OCI-LY3 (cell line): ENCODE measurements at regions not wholly inside any gene's neighbourhood (a gene's known extent, or its start where the extent isn't known, plus 50 kb on each side); places are given as distances from the start of the nearest gene placed in this dataset.
"Not testable (repeated sequence)": the region's sequence is repeated elsewhere in the genome, so short reads cannot be mapped to it uniquely, and the experiment has no call there.

ENCODE experiments used
- H2AFZ ChIP-seq: fragments of 200-600, 300-600 bp; shearing (Covaris generic); 2 replicates; pipeline ENCODE4 v1.6.0; 2014; ENCODE audit warnings: antibody characterized with exemption, low read depth, low read length
- H3K27ac ChIP-seq: fragments of 200-600, 300-600 bp; sonication (generic); 2 replicates; pipeline ENCODE4 v1.5.1; 2014; ENCODE audit warnings: mild to moderate bottlenecking, low read length, moderate library complexity, mixed read lengths
- H3K27me3 ChIP-seq: fragments of 200-600, 300-600 bp; sonication (generic); 2 replicates; pipeline ENCODE4 v1.6.1; 2014; ENCODE audit warnings: low read depth, low read length, mixed read lengths
- H3K36me3 ChIP-seq: fragments of 200-600, 300-600 bp; sonication (generic); replicated peaks from 2 replicates; pipeline ENCODE3; 2014; ENCODE audit warnings: low read depth, low read length, mixed read lengths
- H3K4me1 ChIP-seq: fragments of 300-600, 200-600 bp; sonication (generic); 2 replicates; pipeline ENCODE4 v1.6.1; 2014; ENCODE audit warnings: low read length, mixed read lengths
- H3K4me2 ChIP-seq: fragments of 200-600, 300-600 bp; sonication (generic); 2 replicates; pipeline ENCODE4 v1.6.1; 2014; ENCODE audit warnings: low read length, mixed read lengths
- H3K4me3 ChIP-seq: fragments of 300-600, 200-600 bp; sonication (generic); 2 replicates; pipeline ENCODE4 v1.5.1; 2014; ENCODE audit warnings: antibody characterized with exemption, mild to moderate bottlenecking, low read length, moderate library complexity
- H3K79me2 ChIP-seq: fragments of 300-600, 200-600 bp; shearing (Covaris generic); 2 replicates; pipeline ENCODE4 v1.6.1; 2014; ENCODE audit warnings: mild to moderate bottlenecking, low read length, mixed read lengths
- H3K9ac ChIP-seq: fragments of 300-600, 200-600 bp; shearing (Covaris generic); 2 replicates; pipeline ENCODE4 v1.6.0; 2014; ENCODE audit warnings: mild to moderate bottlenecking, low read length, moderate library complexity
- H3K9me3 ChIP-seq: fragments of 200-600, 300-600 bp; shearing (Covaris generic); 2 replicates; pipeline ENCODE4 v1.6.1; 2014; ENCODE audit warnings: low read length, mixed read lengths; ENCODE audit not compliant: insufficient read depth
- H4K20me1 ChIP-seq: fragments of 200-600, 300-600 bp; sonication (generic); 2 replicates; pipeline ENCODE4 v1.6.1; 2016; ENCODE audit warnings: low read length, mixed read lengths; ENCODE audit not compliant: insufficient read depth
- EZH2phosphoT487 ChIP-seq: fragments of 200-600 bp; shearing (Covaris generic); IDR thresholded peaks from 2 replicates; pipeline ENCODE4 v1.6.1; 2018; ENCODE audit warnings: antibody characterized with exemption, mixed run types, low read depth
- TF ChIP-seq, protein P1 (sequence below): fragments of 200-600, 300-600 bp; sonication (generic); IDR thresholded peaks from 2 replicates; pipeline ENCODE4 v1.5.1; 2014; ENCODE audit warnings: antibody characterized with exemption, low read length, low read depth

DNA sequence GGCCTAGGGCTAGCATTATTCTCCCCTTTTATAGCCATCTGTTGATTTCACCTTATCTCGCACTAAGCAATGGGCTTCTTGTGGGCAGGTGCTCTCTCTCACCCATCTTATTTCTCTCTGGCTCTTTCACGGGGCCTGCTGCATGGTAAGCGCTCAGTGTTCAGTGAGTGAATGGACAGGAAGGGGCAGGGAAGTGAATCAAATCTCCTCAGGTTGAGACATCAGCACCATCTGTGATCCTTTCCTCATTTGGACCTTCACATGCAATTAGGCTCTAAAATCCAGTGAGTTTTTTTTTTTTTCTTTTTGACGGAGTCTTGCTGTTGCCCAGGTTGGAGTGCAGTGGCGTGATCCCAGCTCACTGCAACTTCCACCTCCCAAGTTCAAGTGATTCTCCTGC is 76.5 kb upstream of the EZR start:
- Histone ChIP-seq H3K27me3 (no peaks in the 10 kb centered on the region), H3K36me3 (no peaks in the 10 kb centered on the region), H3K9me3 (no peaks in the 10 kb centered on the region), H4K20me1 (no peaks in the 10 kb centered on the region), H3K27ac (no peak overlapping the region), H3K4me2 (no peak overlapping the region), H3K4me3 (no peak overlapping the region), H3K4me1 (no peaks in the 10 kb centered on the region), H2AFZ (no peak overlapping the region), H3K79me2 (no peaks in the 10 kb centered on the region), H3K9ac (no peak overlapping the region)
- TF ChIP-seq, protein P1, sequence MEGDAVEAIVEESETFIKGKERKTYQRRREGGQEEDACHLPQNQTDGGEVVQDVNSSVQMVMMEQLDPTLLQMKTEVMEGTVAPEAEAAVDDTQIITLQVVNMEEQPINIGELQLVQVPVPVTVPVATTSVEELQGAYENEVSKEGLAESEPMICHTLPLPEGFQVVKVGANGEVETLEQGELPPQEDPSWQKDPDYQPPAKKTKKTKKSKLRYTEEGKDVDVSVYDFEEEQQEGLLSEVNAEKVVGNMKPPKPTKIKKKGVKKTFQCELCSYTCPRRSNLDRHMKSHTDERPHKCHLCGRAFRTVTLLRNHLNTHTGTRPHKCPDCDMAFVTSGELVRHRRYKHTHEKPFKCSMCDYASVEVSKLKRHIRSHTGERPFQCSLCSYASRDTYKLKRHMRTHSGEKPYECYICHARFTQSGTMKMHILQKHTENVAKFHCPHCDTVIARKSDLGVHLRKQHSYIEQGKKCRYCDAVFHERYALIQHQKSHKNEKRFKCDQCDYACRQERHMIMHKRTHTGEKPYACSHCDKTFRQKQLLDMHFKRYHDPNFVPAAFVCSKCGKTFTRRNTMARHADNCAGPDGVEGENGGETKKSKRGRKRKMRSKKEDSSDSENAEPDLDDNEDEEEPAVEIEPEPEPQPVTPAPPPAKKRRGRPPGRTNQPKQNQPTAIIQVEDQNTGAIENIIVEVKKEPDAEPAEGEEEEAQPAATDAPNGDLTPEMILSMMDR, result no peak
- TF ChIP-seq EZH2phosphoT487, result no peak

DNA sequence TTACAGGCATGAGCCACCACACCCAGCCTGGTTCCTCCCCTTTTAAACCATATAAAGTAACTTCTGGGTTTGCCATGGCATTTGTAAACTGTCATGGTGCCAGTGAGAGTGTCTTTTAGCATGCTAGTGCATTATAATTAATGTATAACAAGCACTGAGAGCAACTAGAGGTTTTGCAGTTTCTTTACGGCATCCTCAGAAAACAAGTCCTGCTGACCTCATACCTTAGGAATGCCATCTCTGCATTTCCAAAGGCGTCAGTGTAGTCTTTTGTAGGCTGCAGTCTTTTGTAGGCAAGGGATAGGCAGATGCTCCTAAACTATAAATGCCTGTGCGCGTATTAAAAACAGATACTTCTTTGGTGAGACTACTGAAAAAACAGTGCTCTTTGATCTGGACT is 75.0 kb upstream of the EZR start:
- no peaks in the 10 kb centered on the region for H3K79me2 ChIP-seq
- no peak overlapping the region for H2AFZ ChIP-seq
- no peak overlapping the region for H3K4me2 ChIP-seq

DNA sequence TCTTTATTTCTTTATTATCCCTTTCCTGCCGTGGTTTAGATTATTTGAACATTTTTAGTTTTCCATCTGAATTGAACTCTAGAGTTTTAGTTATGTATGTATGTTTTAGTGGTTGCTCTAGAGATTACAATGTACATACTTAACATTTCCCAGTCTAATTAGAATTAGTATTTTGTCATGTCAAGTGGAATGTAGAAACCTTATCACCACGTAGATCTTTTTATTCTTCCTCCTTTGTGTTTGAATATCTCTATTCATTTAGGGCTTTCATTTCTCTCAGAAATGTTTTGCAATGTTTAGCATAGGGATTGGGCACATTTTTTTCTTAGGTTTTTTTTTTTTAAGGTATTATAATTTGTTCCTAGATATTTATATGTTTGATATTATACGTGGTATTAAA is 73.1 kb upstream of the EZR start:
- Histone ChIP-seq H3K4me1 (no peaks in the 10 kb centered on the region), H3K79me2 (no peaks in the 10 kb centered on the region), H2AFZ (no peak overlapping the region), H3K36me3 (no peaks in the 10 kb centered on the region), H3K27me3 (no peaks in the 10 kb centered on the region), H3K4me3 (no peak overlapping the region), H4K20me1 (no peaks in the 10 kb centered on the region), H3K27ac (no peak overlapping the region), H3K9me3 (no peaks in the 10 kb centered on the region), H3K4me2 (no peak overlapping the region), H3K9ac (no peak overlapping the region)
- no peak for TF ChIP-seq EZH2phosphoT487
- TF ChIP-seq, protein P1, result no peak

More for the DNA sequence above, 75.0 kb upstream of the EZR start:
- Histone ChIP-seq H3K4me3 (no peak overlapping the region), H4K20me1 (no peaks in the 10 kb centered on the region), H3K27me3 (no peaks in the 10 kb centered on the region), H3K9me3 (no peaks in the 10 kb centered on the region), H3K4me1 (no peaks in the 10 kb centered on the region), H3K36me3 (no peaks in the 10 kb centered on the region), H3K9ac (no peak overlapping the region), H3K27ac (no peak overlapping the region)
- TF ChIP-seq, protein P1, result no peak
- TF ChIP-seq EZH2phosphoT487, result no peak

DNA sequence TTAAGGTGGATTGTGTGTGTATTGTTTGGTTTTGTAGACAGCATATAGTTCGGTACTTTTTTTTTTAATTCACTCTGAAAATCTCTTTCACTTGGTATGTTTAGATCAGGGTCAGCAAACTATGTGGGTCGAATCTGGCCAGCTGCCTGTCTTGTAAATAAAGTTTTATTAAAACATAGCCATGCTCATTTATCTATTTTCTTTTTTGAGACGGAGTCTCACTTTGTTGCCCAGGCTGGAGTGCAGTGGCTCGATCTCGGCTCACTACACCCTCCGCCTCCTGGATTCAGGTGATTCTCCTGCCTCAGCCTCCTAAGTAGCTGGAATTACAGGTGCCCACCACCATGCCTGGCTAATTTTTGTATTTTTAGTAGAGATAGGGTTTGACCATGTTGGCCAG is 72.4 kb upstream of the EZR start:
- H2AFZ ChIP-seq, H3K27me3 ChIP-seq, H4K20me1 ChIP-seq, H3K9me3 ChIP-seq, H3K9ac ChIP-seq, H3K4me2 ChIP-seq, H3K4me3 ChIP-seq, H3K79me2 ChIP-seq, H3K36me3 ChIP-seq, H3K4me1 ChIP-seq, H3K27ac ChIP-seq: not testable (repeated sequence)

DNA sequence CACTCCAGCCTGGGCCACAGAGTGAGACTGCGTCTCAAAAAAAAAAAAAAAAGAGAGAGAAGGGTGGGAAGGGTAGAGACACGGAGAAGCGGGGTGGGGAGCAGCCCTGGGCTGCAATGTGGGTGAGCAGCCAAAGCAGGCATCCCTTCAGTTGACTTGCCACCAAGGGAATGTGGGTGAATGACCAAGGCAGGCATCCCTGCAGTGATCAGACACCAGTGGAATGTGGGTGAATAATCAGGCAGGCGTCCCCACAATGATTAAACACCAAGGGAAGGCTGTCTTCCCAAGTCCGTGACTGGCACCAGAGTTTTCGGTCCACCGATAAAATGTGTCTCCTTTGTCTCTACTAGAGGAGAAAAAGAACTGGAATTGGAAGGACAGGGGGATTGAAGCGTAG is 69.0 kb upstream of the EZR start:
- not testable (repeated sequence) for H3K27ac ChIP-seq, H2AFZ ChIP-seq, H3K9me3 ChIP-seq, H3K4me1 ChIP-seq, H3K4me3 ChIP-seq, H3K9ac ChIP-seq, H3K79me2 ChIP-seq, H4K20me1 ChIP-seq, H3K27me3 ChIP-seq, H3K4me2 ChIP-seq, H3K36me3 ChIP-seq

DNA sequence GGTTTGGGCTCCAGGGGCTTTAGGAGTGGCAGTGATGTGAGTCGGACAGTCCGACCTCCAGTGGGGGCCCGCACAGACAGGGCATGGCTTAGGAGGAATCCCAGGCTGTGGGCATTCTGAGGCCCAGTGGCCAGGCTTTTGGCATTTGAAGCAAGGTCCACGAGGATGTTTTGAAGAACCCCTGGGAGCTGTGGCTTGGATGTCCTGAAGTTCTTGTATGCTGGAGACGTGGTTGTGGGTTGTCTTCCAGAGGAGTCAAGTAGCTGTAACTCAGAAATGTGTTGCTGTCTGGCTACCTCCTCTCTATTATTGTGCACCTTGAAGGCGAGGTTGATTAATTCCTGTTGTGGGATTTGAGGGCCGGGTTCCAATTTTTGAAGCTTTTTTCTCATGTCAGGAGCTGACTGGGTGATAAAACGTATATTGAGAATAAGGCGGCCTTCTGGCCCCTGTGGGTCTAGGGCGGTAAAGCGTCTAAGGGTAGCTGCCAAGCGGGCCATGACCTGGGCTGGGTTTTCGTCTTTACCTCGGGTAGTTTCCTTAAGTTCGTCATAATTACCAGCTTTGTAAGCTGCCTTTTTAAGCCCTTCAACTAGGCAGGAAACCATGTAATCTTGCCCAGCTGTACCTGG is 67.3 kb upstream of the EZR start:
- H3K9me3 ChIP-seq, H3K4me1 ChIP-seq, H4K20me1 ChIP-seq, H3K9ac ChIP-seq, H3K4me3 ChIP-seq, H3K4me2 ChIP-seq, H2AFZ ChIP-seq, H3K36me3 ChIP-seq, H3K79me2 ChIP-seq, H3K27me3 ChIP-seq, H3K27ac ChIP-seq: not testable (repeated sequence)

DNA sequence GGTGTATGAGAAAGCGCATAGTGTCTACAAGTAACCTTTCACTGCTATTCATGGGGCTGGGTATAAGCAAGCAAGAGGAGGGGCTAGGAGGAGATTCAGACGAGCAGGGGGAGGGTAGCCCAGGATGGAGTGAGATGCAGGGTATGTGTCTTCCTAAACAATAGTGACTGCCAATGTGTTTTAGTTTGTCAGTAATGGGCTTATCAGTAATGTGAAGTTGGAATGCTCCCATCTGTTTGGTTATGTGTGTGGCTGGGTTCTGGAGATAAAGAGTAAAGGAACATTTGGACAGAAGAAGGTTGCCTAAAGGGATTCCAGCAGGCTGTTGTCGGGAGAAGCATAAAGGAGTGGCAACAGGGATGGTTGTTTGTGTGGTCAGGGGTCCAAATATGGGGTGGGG is 62.7 kb upstream of the EZR start:
- not testable (repeated sequence) for H2AFZ ChIP-seq, H3K4me3 ChIP-seq, H3K9ac ChIP-seq, H3K4me2 ChIP-seq, H3K4me1 ChIP-seq, H3K79me2 ChIP-seq, H3K27ac ChIP-seq, H3K9me3 ChIP-seq, H4K20me1 ChIP-seq, H3K27me3 ChIP-seq, H3K36me3 ChIP-seq
